M059J (cell line): ENCODE measurements at regions not wholly inside any gene's neighbourhood (a gene's known extent, or its start where the extent isn't known, plus 50 kb on each side); places are given as distances from the start of the nearest gene placed in this dataset.
A peak's percentile ranks its signal among the peaks of the same experiment; 100 is the strongest.

Experiments
- DNase-seq: peaks from one replicate; pipeline ENCODE4 v3.0.0-alpha.2; 2012; ENCODE audit warnings: low read depth

DNA sequence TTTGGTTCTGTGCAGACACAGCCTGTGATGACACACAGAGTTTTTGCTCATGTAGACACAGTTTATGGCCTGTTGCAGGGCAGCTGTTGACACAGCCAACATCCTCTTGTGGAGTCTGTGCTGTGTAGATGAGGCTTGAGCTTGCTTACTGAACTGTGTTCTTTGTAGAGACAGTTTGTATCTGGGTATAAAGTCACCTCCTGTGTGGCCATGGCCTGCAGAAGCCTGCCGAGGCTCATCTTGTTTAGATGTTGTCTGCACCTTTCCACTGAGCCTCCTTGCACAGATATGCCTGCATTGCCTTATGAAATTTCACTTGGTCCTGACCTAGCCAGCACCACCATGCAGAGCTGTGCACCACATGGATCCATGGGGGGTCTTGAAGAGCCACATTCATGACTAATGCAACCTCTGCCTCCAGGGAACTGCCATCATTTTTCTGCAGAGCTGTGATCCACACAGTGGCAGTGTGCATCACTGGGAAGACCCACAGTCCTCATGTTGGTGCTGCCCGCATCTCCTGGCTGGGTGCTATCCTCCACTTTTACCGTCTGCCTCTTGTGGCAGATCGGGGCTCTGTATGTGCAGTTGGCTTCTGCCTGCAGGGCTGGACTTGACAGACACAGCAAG, 198.0 kb upstream of the MAMLD1 start:
- DNase-seq: peak; percentile 26

DNA sequence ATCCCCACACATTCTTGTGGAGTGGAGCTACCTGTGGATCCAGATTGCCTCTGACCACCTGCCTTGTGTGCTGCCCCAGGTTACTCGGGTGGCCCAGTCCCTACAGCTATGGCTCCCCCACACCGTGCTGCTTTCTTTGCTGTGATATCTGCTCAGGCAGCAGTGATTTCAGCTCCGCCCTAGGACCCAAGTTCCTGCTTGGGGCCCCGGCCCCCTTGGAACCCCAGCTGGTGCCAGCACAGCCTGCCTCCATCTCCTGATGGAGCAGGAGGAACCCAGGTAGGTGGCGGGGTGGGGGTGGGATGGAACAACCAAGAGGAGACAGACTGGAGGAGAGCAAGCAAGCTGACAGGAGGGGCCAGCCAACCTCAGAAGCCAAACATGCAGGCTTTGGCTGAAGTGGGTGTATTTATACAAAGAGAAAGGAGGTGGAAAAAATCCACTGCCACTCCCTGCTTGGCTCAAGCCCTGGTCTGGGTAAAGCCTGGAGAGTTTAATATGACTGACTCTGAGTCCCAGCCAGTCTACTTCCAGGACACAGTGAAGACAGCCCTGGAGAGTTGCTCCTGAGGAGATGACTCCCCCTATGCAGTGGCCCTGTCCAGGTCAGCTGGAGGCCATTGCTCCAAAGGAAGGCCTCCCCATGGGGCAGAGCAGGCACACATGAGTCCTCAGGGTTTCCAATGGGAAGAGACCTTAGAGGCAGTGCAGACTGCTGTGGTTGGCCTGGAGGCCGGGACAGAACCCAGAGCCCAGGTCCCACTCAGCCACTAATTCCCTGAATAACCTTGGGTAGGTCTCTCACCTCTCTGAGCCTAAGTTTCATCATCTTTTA, 197.1 kb upstream of the MAMLD1 start:
- DNase-seq: no peak

DNA sequence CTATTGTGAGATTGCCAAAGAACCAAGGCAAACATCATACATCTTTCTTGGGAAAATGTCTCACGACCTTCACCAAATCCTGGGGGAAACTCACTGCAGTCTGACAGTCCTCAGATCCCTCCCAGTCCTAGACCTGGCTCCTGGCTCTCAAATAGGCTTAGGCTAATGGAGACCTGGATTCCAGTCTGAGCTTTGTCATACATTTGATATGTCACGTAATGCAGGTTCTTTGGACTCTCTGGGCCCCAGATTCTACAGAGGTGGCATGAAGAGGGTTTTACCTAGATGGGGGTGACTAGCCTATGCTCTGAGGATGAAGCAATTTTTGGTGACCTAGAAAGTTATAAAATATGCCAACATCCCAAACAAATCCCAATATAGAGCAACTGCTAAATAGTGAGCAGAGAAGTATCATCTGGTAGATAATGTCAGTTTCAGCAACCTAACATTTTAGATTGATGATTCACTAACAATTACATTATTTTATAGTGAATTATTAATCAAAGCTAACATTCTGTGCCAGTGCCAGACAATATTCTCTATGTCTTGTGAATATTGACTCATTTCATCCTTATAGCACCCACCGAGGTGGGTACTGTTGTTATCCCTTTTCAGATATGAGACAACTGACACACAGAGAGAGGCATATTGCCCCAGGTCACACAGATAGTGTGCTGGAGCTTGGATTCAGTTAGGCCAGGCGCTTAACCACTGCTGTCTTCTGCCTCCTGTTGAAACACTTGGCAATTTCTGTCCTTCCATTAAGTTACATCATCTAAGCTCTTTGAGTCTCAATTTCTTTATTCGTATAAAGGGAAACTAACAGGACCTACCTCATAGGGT, 195.4 kb upstream of the MAMLD1 start:
- no peak for DNase-seq

DNA sequence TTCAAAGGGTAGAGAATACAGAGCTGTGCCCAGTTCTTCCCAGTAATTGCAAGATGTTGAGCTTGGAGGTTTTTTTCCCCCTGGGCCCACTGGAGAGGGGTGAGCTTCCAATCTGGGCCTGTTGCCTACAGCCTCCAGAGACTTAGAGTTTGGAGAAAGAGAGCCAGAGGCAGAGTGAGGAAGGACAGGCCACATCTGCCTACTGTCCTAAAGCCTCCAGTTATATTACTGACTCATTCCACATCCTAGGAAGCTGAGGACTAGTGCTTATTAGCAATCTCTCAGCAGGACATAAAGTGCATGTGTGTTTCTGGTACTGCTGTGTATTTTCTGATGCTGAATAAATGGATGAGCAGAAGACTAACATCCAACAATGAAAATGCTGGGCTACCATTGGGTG, 181.0 kb upstream of the MAMLD1 start:
- DNase-seq: no peak

DNA sequence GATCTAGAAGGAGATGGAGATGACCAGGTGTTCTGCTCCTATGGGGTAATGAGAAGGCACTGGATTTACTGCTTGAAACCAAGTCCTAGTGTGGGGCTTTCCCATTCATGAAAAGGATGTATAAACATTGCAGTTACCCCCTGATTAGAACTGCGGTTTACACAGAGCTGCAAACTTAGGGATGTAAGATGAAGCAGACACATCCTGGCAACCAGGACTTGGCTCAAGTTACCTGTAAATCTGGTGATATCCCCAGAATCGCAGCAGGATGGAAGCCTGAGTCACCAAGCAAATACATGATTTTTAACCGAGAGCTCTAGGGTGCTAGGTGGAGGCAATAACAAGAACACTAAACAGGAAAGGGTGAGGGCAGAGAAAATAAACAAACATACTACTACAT, 178.6 kb upstream of the MAMLD1 start:
- DNase-seq: peak; percentile 86

DNA sequence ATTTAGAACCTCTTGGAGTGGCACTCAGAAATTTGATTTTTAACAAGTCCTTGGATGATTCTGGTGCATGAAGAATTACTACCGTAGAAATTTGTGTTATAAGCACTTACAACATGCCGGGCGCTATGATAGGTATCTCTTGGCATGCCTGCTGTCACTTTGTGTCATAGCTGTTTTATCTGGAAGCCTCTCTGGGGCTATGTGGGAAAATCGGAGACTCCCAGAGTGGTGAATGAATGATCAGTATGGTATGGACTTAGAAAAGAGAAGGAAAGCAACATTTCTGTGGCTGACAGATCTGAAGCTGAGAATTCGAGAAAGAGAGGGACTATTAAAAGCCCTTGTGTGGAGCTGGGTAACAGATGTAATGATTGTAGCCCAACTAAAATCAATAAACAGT, 177.4 kb upstream of the MAMLD1 start:
- no peak for DNase-seq

DNA sequence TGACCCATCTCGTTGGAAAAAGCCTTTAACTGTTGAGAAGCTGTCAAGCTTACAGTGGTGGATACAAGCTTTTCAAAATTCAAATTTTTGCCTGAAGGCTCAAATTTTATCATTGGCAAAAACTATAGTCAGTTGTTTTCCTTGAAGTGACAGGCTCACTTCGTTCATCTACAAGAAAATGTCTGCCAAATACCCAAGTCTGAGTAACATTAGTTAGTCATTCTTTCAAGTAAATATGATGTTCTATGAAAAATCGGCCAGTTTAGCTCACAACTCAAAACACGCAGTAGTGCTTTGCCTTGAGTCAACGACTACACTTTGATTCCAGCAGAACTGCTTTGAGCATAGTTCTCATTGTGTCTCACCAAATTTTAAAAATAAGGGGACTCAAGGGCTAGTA, 170.3 kb upstream of the MAMLD1 start:
- no peak for DNase-seq

DNA sequence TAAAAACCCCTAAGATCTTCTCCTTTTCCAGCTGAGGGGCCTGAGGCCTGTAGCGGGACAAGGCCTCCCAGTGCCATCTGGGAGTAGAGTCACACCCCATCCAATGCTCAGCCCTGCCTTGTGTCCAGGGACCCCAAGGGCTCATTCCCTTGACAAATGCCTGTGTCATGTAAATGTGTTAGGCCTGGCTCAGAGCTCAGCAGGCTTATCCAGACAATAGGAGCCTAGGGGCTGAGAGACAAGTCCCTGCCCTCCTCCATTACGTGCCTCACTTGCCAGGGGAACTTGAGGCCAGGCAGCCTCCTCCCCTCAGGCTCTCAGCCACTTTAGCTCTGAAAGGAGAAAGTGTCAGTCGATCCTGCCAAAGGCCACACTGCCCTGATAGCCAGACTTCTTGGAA, 166.8 kb upstream of the MAMLD1 start:
- DNase-seq: no peak

DNA sequence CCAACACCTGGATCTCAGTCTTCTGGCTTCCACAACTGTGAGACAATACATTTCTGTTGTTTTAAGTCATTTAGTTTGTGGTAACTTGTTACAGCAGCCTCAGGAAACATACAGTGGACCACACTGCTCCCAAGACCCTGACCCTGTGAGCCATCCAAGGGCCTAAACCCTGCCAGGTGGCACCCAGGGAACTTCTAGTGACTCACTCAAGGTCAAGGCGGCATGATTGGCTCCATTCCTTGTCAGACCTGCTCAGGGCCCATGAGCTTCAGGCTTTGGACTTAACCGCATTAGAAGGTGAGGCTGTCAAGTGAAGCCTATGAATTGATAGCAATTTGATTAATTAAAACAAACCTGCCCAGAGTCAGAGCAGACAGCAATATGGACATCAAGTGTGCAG, 165.7 kb upstream of the MAMLD1 start:
- DNase-seq: peak; percentile 34

DNA sequence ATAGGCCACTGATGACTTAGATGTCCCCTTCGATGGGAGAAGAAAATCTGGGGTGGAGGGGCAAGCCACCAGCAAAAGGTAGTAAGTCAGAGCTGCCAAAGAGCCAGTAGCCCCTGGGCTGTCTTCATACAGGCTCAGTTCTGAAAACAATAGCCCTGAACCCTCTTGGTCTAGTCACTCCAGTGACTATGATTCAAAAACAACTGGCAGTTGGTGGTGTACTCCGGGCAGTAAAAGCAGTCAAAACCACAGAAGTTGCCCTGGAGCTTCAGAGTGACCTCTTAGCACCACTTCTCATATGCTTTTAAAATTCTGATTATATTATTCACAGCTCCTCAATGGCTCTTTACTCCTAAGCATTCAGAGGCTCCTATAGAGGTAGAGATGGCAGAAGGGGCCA, 164.3 kb upstream of the MAMLD1 start:
- DNase-seq: peak; percentile 94

DNA sequence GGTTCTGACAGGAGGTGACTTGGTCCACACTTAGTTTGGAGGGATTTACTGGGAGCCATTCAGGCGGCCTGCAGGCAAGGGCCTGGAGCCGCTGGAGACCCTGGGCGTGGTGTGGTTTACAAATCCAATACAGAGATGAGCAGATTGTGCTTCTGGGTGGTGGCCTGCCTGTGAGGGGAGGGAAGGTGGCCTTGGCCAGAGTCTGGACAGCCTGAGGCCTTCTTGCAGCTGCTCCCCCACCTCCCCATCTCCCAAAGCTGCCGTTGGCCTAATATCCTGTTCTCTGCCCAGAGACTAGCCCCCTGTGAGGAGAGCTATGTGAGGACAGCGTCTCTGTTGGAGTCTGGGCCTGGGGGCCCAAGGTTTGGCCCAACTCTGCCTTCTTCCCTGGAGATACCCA, 163.9 kb upstream of the MAMLD1 start:
- DNase-seq: no peak

DNA sequence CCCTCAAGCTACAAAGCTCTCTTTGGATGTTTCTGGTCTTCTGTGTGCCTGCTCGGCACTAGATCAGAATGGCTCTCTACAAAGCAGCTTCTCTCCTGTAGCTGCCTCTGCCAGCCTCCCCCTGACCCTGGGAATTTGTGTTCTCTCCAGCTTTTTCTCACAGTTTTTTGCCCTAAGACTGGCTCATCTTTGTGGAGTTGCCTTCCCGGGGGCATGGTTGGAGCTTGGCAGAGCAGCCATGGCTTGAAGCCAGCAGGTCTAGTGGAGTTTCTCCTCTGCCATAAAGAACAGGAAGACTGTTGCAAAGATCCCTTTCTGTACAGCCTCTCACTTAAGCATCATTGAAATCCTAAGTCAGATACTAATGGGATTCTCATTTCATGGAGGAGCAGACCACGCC, 163.3 kb upstream of the MAMLD1 start:
- peak; percentile 77 for DNase-seq

DNA sequence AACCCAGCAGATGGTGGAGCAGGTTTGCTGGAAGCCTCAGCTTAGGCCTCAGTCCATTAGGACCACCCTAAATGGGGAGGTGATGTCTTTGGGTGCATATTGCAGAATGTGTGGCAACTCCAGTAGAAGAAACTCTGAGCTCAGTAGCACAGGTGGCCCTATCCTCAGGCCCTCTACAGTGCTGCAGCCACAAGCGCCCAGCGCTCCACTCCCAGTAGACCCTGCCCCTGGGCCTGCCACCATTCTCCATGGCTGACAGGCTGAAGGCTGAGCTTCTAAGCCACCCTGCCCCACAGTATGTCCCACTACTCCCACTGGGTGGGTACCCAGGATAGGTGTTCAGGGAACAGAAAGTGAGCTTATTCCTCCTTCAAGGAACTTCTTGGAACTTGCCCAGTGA, 162.8 kb upstream of the MAMLD1 start:
- no peak for DNase-seq

DNA sequence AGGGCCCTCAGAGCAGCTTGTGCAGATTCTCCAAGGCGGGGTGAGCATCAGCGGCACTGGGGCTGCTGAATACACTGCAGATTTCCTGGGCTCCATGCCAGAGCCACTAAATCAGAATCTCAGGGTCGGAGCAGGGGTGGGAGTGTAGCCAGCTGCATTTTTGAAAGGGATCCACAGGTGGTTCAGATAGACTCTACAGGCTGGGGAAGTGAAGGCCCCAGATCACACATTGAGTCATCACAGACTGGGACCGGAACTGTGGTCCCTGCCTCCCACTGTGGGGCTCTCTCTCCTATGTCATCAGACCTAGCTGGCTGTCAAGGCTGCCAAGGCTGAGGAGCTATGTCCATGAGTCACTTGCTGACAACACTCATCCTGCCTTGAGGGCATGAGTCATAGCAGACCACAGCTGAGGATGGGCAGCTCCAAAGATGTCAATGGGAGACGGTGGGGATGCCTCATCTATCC, 162.3 kb upstream of the MAMLD1 start:
- DNase-seq: peak; percentile 100

DNA sequence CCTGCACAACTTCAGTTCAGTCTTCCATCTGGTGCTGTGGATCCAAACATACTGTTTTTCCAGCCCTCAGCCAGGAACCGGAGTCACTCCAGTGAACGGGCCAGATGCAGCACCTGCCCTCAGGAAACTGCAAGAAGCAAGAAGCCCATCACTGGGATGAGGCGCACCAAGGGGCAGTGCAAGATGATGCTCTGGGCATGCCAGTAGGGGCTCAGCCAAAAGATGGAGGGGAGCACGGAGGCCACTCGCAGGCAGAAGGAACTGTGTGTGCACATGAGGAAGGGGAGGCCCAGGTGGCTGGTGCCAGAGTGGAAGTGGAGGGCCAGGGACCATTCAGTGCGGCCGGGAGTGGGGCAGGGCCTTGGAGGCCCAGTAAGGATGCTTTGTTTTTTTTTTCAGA, 161.7 kb upstream of the MAMLD1 start:
- no peak for DNase-seq

DNA sequence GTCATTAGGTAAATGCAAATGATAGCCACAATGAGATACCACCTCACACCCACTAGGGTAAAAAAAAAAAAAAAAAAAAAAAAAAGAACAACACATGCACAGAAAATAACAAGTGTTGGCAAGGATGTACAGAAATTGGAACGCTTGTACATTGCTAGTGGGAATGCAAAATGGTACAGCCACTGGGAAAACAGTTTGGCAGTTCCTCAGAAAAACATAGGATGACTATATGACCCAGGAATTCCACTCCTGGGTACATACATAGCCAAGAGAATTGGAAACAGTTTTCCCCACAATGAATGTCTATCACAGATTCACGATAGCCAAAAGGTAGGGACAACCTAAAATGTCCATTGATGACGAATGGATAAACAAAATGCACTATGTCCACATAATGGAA, 161.3 kb upstream of the MAMLD1 start:
- DNase-seq: no peak

DNA sequence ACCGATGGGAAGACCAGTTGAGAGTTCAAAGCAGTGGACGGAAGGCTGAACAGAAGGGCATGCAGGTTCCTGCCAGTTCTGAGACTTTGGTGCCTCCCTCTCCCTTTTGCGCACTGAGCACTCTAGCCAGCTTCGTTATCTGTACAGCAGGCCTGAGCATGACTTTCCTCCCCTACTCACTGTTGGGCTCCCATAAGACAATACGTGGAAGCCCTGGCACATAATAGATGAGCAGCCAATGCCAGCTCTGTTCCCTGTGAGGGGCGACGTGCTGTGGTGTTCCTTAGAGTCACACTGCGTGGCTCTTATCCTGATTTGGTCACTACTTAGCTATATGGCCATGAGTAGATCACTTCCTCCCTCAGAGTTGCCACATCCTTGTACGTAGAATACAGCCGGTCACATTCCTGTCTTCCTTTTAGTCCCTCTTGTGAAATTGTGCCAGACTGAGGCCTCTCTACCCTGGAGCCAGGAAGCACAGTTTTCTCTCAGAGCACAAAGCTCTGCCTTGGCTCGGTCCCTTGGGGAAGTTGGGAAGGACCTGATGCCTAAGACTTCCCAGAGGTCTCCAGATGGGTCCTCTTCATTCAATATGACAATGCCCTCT, 160.4 kb upstream of the MAMLD1 start:
- DNase-seq: peak; percentile 37

DNA sequence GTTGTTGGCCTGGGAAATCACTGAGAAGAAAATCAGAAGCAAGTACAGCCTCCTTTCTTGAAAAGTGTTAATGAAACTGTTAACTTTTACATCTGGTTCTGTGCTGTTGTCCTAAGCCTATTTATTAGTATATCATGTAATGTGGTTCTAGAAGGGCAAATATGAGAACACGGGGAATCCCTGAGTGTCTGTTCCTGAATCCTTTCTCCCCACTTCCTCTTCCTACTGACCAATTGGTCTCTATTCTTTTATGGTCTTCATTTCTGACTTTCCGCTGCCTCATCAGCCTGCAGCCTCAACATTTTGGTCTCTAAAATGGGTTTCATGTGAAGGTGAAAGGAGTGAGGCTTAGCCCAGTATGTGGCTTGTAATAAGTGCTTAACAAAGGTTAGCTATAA, 159.9 kb upstream of the MAMLD1 start:
- DNase-seq: no peak

DNA sequence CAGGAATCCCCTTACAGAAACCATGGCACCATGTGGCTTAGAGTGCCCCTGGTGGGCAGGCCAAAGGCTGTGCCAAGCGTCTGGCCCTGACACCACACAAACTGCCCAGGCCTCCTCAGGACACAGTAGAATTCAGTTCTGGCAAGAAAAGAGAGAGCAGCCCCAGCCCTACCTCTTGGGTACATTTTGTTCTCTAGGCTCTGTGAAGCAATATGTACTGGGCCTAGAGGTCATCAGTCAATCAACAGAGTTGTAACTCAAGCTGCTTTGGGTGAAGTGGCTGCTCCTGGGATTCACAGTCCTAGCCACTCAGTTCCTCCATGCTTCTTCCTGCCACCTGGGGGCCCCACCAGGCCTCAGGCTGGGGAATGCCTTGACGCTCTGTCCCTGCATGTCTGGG, 158.1 kb upstream of the MAMLD1 start:
- DNase-seq: peak; percentile 21

DNA sequence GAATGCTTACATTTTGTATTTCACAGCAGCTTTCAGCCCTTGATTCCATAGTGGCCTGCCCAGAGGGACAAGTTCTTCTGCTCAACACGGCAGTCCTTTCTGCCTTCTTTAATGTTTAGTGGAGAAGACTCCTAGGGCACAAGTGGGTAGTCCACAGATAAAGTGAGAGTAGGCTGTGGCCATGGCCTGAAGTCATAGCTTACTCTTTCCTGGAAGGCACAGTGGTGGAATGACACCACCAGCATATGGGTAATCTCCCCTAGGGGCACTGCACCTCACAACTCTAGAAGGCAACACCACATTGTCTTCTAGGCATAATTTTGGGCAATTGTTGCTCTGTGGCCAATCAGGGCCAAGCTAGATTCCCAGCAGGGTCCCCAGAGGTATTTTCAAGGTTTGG, 155.4 kb upstream of the MAMLD1 start:
- no peak for DNase-seq

DNA sequence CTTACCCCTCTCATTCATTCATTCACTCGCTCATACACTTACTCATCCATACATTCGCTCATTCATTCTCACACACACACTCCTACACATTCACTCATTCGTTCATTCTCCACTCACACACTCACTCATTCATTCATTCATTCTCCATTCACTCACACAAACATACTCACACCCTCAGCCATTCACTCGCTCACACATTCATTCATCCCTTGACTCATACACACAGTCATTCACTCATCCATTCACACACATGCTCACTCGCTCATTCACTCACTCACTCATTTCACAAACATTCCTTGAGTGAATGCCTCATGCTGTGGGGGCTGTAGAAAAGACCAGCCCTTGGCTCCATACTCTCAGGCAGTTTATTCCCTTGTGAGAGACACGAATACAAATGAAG, 151.1 kb upstream of the MAMLD1 start:
- peak; percentile 32 for DNase-seq
